ENCODE measurements at regions not wholly inside any gene's neighbourhood (a gene's known extent, or its start where the extent isn't known, plus 50 kb on each side); places are given as distances from the start of the nearest gene placed in this dataset.
"Not testable (repeated sequence)": the region's sequence is repeated elsewhere in the genome, so short reads cannot be mapped to it uniquely, and the experiment has no call there.

- H3K4me3 ChIP-seq (ENCODE audit: low read length in 2 of 2); H3K9me3 ChIP-seq (ENCODE audit: control insufficient read depth in 2 of 2, low read length in 2 of 2); H3K9ac ChIP-seq (ENCODE audit: low read length in 2 of 2); H3K36me3 ChIP-seq (ENCODE audit: control insufficient read depth in 2 of 2, insufficient read depth in 2 of 2, low read length in 2 of 2); H3K4me1 ChIP-seq (ENCODE audit: control insufficient read depth, insufficient read depth, low read length); H3K27ac ChIP-seq (ENCODE audit: low read length); H3K27me3 ChIP-seq (ENCODE audit: control insufficient read depth in 1 of 2, insufficient read depth in 2 of 2, low read length in 2 of 2): not testable (repeated sequence)
Observed at GRCh38 chr10:46749003-46749402, 162.2 kb upstream of the PTPN20 start.

GRCh38 chr10:46749470-46749869 is 161.8 kb upstream of the PTPN20 start:
- H3K36me3 ChIP-seq (ENCODE audit: control insufficient read depth in 2 of 2, insufficient read depth in 2 of 2, low read length in 2 of 2) = not testable (repeated sequence)

GRCh38 chr10:46753763-46754162 is 157.5 kb upstream of the PTPN20 start:
- not testable (repeated sequence) for H3K36me3 ChIP-seq (ENCODE audit: control insufficient read depth in 2 of 2, insufficient read depth in 2 of 2, low read length in 2 of 2); H3K9ac ChIP-seq (ENCODE audit: low read length in 2 of 2); H3K4me1 ChIP-seq (ENCODE audit: control insufficient read depth, insufficient read depth, low read length); H3K9me3 ChIP-seq (ENCODE audit: control insufficient read depth in 2 of 2, low read length in 2 of 2); H3K4me3 ChIP-seq (ENCODE audit: low read length in 2 of 2); H3K27ac ChIP-seq (ENCODE audit: low read length); H3K27me3 ChIP-seq (ENCODE audit: control insufficient read depth in 1 of 2, insufficient read depth in 2 of 2, low read length in 2 of 2)

More at GRCh38 chr10:46749470-46749869, 161.8 kb upstream of the PTPN20 start:
- not testable (repeated sequence) for H3K9me3 ChIP-seq (ENCODE audit: control insufficient read depth in 2 of 2, low read length in 2 of 2); H3K27ac ChIP-seq (ENCODE audit: low read length); H3K4me1 ChIP-seq (ENCODE audit: control insufficient read depth, insufficient read depth, low read length); H3K27me3 ChIP-seq (ENCODE audit: control insufficient read depth in 1 of 2, insufficient read depth in 2 of 2, low read length in 2 of 2); H3K4me3 ChIP-seq (ENCODE audit: low read length in 2 of 2); H3K9ac ChIP-seq (ENCODE audit: low read length in 2 of 2)

DNA sequence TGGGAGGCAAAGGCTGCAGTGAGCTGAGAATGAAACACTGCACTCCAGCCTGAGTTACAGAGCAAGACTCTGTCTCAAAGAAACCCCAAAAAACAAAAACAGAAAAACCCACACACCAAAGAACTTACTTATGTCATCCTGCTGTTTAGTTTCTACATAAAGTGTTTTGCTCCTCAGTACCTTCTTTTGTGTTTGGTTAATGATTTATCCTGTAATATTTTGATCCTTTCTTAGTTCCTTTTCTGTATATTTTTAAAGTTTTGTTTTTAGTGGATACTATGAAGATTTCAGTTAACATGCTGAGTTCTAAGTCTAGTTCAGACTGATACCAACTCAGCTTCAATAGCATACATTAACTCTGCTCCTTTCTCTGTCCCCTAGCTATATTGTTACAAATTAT is 149.8 kb upstream of the PTPN20 start:
- H3K4me1 ChIP-seq (ENCODE audit: control insufficient read depth, insufficient read depth, low read length); H3K9me3 ChIP-seq (ENCODE audit: control insufficient read depth in 2 of 2, low read length in 2 of 2); H3K9ac ChIP-seq (ENCODE audit: low read length in 2 of 2); H3K27me3 ChIP-seq (ENCODE audit: control insufficient read depth in 1 of 2, insufficient read depth in 2 of 2, low read length in 2 of 2); H3K36me3 ChIP-seq (ENCODE audit: control insufficient read depth in 2 of 2, insufficient read depth in 2 of 2, low read length in 2 of 2); H3K4me3 ChIP-seq (ENCODE audit: low read length in 2 of 2); H3K27ac ChIP-seq (ENCODE audit: low read length): not testable (repeated sequence)

GRCh38 chr10:46768515-46769291 is 142.5 kb upstream of the PTPN20 start:
- H3K9ac ChIP-seq (ENCODE audit: low read length in 2 of 2); H3K27ac ChIP-seq (ENCODE audit: low read length); H3K27me3 ChIP-seq (ENCODE audit: control insufficient read depth in 1 of 2, insufficient read depth in 2 of 2, low read length in 2 of 2); H3K4me3 ChIP-seq (ENCODE audit: low read length in 2 of 2); H3K4me1 ChIP-seq (ENCODE audit: control insufficient read depth, insufficient read depth, low read length); H3K36me3 ChIP-seq (ENCODE audit: control insufficient read depth in 2 of 2, insufficient read depth in 2 of 2, low read length in 2 of 2); H3K9me3 ChIP-seq (ENCODE audit: control insufficient read depth in 2 of 2, low read length in 2 of 2): not testable (repeated sequence)

DNA sequence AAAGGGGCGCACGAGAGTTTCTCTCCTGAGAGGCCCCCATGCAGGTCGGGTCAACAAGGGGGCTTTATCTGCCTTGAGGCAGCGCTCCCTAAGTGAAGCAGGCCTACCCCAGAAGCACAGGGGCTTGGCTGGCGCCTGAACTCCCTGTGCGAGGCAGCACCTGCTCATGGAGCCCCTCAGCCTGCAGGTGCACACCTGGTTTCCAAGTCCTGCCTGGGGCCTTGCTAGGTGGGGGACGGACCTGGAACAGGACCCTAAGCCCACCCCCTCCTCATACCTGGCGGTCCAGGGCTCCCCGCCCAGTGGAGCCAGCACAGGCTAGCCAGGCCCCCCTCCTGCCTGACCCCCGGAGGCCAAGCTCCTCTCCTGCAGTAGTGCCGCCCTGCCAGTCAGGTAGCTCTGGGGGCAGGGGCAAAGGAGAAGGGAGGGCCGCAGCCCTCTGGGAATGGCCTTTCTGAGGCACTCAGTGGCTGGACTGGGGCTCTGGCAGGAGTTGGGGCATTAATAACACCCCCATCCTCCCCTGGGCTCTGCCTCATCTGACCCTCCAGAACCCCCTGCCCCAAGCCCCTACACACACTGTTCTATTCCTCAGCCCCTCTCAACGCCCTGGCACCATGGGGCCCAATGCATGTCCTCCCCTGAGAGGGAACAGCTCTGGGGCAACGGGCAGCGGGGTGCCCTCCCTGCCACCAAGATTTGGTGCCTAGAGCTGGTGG is 137.9 kb upstream of the PTPN20 start:
- H3K27me3 ChIP-seq (ENCODE audit: control insufficient read depth in 1 of 2, insufficient read depth in 2 of 2, low read length in 2 of 2); H3K9ac ChIP-seq (ENCODE audit: low read length in 2 of 2); H3K4me1 ChIP-seq (ENCODE audit: control insufficient read depth, insufficient read depth, low read length); H3K36me3 ChIP-seq (ENCODE audit: control insufficient read depth in 2 of 2, insufficient read depth in 2 of 2, low read length in 2 of 2); H3K27ac ChIP-seq (ENCODE audit: low read length); H3K9me3 ChIP-seq (ENCODE audit: control insufficient read depth in 2 of 2, low read length in 2 of 2); H3K4me3 ChIP-seq (ENCODE audit: low read length in 2 of 2): not testable (repeated sequence)

DNA sequence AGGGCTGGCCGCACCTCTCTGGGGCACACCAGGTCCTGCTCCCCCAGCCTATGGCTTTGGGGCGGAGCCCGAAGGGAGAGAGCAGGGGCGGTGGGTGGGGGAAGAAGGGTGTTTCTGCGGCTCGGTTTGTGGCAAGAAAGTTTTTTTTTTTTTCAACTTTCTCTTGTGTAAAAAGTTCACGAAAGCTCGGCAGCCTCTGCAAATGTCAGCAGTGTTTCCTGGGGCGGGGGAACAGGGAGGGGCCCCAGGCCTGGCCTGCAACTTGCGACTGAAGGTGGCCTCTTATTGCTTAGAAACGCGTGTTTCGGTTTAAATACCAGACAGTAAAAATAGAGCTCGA is 137.4 kb upstream of the PTPN20 start:
- H3K4me1 ChIP-seq (ENCODE audit: control insufficient read depth, insufficient read depth, low read length); H3K27me3 ChIP-seq (ENCODE audit: control insufficient read depth in 1 of 2, insufficient read depth in 2 of 2, low read length in 2 of 2); H3K9ac ChIP-seq (ENCODE audit: low read length in 2 of 2); H3K4me3 ChIP-seq (ENCODE audit: low read length in 2 of 2); H3K27ac ChIP-seq (ENCODE audit: low read length); H3K36me3 ChIP-seq (ENCODE audit: control insufficient read depth in 2 of 2, insufficient read depth in 2 of 2, low read length in 2 of 2); H3K9me3 ChIP-seq (ENCODE audit: control insufficient read depth in 2 of 2, low read length in 2 of 2): not testable (repeated sequence)

DNA sequence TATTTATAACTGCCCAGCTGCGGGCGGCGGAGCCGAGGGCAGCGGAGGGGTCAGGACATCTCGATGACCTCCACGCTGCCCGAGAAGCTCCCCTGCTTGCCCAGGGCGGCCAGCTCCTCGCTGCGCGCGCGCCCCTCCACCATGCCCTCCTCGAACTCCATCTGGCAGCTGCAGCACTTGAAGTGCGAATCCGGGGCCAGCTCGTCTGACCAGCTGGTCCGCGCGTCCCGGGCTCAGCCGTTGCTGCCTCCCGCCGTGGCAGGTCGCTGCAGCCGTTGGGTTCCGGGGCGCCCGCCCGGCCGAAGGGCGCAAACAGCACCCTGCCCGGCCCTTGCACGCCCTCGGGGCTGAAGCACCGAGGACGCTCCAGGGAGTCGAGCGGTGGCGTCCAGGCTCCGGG is 136.9 kb upstream of the PTPN20 start:
- H3K9ac ChIP-seq (ENCODE audit: low read length in 2 of 2); H3K9me3 ChIP-seq (ENCODE audit: control insufficient read depth in 2 of 2, low read length in 2 of 2); H3K36me3 ChIP-seq (ENCODE audit: control insufficient read depth in 2 of 2, insufficient read depth in 2 of 2, low read length in 2 of 2); H3K27me3 ChIP-seq (ENCODE audit: control insufficient read depth in 1 of 2, insufficient read depth in 2 of 2, low read length in 2 of 2); H3K4me3 ChIP-seq (ENCODE audit: low read length in 2 of 2); H3K27ac ChIP-seq (ENCODE audit: low read length); H3K4me1 ChIP-seq (ENCODE audit: control insufficient read depth, insufficient read depth, low read length): not testable (repeated sequence)

DNA sequence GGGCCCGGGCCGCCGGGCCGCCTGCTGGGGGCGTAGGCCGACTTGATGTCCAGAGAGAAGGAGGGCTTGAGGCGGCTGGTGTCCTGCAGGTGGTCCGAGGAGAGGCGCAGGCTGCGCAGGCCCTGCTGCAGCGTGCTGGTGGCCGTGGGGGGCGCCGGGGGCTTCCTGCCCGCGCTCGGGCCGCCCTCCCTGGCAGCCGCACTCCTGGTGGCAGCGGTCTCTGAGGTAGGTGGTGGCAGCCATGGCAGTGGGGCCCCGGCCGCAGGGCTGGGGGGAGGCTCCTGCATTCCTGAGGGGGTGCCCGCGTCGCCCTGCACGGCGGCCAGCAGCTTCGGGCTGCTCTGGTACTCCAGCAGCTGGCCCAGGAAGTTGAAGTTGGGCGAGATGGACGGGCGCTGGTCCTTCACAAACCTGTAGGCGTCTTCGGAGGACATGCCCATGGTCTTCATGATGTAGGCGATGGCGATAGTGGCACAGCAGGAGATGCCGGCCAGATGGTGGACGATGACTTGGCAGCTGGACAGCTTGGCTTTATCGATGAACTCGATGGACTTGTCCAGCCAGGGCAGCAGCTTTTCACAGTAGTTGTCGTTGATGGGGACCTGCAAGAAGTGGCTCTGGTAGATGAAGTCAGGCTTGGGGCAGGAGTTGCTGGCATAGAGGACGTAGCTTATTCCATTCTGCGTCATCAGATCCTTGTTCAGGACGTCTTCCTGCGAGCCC is 136.1 kb upstream of the PTPN20 start:
- H3K27ac ChIP-seq (ENCODE audit: low read length); H3K27me3 ChIP-seq (ENCODE audit: control insufficient read depth in 1 of 2, insufficient read depth in 2 of 2, low read length in 2 of 2); H3K9ac ChIP-seq (ENCODE audit: low read length in 2 of 2); H3K4me1 ChIP-seq (ENCODE audit: control insufficient read depth, insufficient read depth, low read length); H3K4me3 ChIP-seq (ENCODE audit: low read length in 2 of 2); H3K36me3 ChIP-seq (ENCODE audit: control insufficient read depth in 2 of 2, insufficient read depth in 2 of 2, low read length in 2 of 2); H3K9me3 ChIP-seq (ENCODE audit: control insufficient read depth in 2 of 2, low read length in 2 of 2): not testable (repeated sequence)

DNA sequence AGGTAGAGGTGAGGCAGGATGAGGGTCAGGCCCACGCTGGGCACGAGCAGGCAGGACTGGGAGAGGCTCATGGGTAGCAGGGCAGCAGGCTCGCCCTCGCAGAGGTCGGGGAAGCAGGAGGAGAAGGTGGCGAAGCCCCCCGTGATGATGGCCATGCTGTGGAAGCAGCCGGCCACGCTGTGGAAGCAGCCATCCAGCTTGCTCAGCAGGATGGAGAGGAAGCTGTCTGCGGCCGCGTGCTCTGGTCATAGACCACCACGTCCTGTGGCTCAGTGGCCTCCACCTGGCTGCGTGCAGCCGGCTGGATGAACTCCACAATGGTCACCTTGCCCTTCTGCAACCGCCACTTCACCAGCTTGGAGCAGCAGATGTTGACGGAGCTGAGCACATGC is 135.6 kb upstream of the PTPN20 start:
- H3K27ac ChIP-seq (ENCODE audit: low read length); H3K9me3 ChIP-seq (ENCODE audit: control insufficient read depth in 2 of 2, low read length in 2 of 2); H3K9ac ChIP-seq (ENCODE audit: low read length in 2 of 2); H3K4me3 ChIP-seq (ENCODE audit: low read length in 2 of 2); H3K4me1 ChIP-seq (ENCODE audit: control insufficient read depth, insufficient read depth, low read length); H3K27me3 ChIP-seq (ENCODE audit: control insufficient read depth in 1 of 2, insufficient read depth in 2 of 2, low read length in 2 of 2); H3K36me3 ChIP-seq (ENCODE audit: control insufficient read depth in 2 of 2, insufficient read depth in 2 of 2, low read length in 2 of 2): not testable (repeated sequence)

GRCh38 chr10:46779571-46779970 is 131.7 kb upstream of the PTPN20 start:
- not testable (repeated sequence) for H3K4me1 ChIP-seq (ENCODE audit: control insufficient read depth, insufficient read depth, low read length); H3K27ac ChIP-seq (ENCODE audit: low read length); H3K4me3 ChIP-seq (ENCODE audit: low read length in 2 of 2); H3K9ac ChIP-seq (ENCODE audit: low read length in 2 of 2); H3K36me3 ChIP-seq (ENCODE audit: control insufficient read depth in 2 of 2, insufficient read depth in 2 of 2, low read length in 2 of 2); H3K27me3 ChIP-seq (ENCODE audit: control insufficient read depth in 1 of 2, insufficient read depth in 2 of 2, low read length in 2 of 2); H3K9me3 ChIP-seq (ENCODE audit: control insufficient read depth in 2 of 2, low read length in 2 of 2)

Measured in stomach smooth muscle (tissue), 2 donors.